GM23338 (cell line): ENCODE measurements at regions not wholly inside any gene's neighbourhood (a gene's known extent, or its start where the extent isn't known, plus 50 kb on each side); places are given as distances from the start of the nearest gene placed in this dataset.

ENCODE experiments used
- ATAC-seq: fragments of 200-7000 bp; cut with Tn5 transposase; 3 replicates; pipeline ENCODE4 v1.9.1; 2020
- DNase-seq: peaks from one replicate; pipeline ENCODE4 v3.0.0-alpha.2; 2015; ENCODE audit warnings: low spot score
- H2AFZ ChIP-seq: fragments of 200-600 bp; sonication (generic); 2 replicates; pipeline ENCODE4 v1.8.0; 2016; ENCODE audit warnings: antibody characterized with exemption, mild to moderate bottlenecking, moderate library complexity
- H3F3A ChIP-seq: fragments of 200-600 bp; sonication (generic); replicated peaks from 2 replicates; pipeline ENCODE4 v1.8.0; 2017; ENCODE audit warnings: antibody characterized with exemption, mixed run types, low read depth
- H3K27ac ChIP-seq: fragments of 200-600 bp; sonication (generic); 2 replicates; pipeline ENCODE4 v1.6.1; 2016; ENCODE audit warnings: low read depth
- H3K27me3 ChIP-seq: fragments of 200-600 bp; sonication (generic); 2 replicates; pipeline ENCODE4 v1.8.0; 2016; ENCODE audit warnings: mild to moderate bottlenecking, mixed run types, moderate library complexity; ENCODE audit not compliant: insufficient read depth
- H3K36me3 ChIP-seq: fragments of 200-600 bp; sonication (generic); 2 replicates; pipeline ENCODE4 v1.8.0; 2016; ENCODE audit warnings: mild to moderate bottlenecking; ENCODE audit not compliant: insufficient read depth
- H3K4me1 ChIP-seq: fragments of 200-600 bp; sonication (generic); 2 replicates; pipeline ENCODE4 v1.8.0; 2016; ENCODE audit warnings: mild to moderate bottlenecking, moderate library complexity; ENCODE audit not compliant: insufficient read depth
- H3K4me2 ChIP-seq: fragments of 200-600 bp; sonication (generic); 2 replicates; pipeline ENCODE4 v1.7.1; 2017; ENCODE audit warnings: mixed run types
- H3K4me3 ChIP-seq: fragments of 200-600 bp; sonication (generic); 2 replicates; pipeline ENCODE4 v1.6.1; 2016; ENCODE audit warnings: mixed run types
- H3K79me2 ChIP-seq: fragments of 200-600 bp; sonication (generic); replicated peaks from 2 replicates; pipeline ENCODE4 v1.8.0; 2017; ENCODE audit warnings: mild to moderate bottlenecking; ENCODE audit not compliant: insufficient read depth
- H3K9me2 ChIP-seq: fragments of 200-600 bp; sonication (generic); 2 replicates; pipeline ENCODE4 v1.8.0; 2017; ENCODE audit not compliant: insufficient read depth
- H4K20me1 ChIP-seq: fragments of 200-600 bp; sonication (generic); replicated peaks from 2 replicates; pipeline ENCODE4 v1.8.0; 2017; ENCODE audit warnings: mild to moderate bottlenecking; ENCODE audit not compliant: insufficient read depth
- H3K27ac Mint-ChIP-seq: 2 replicates; pipeline ENCODE4 v1.8.0; 2020; ENCODE audit warnings: inconsistent platforms, mild to moderate bottlenecking, moderate library complexity, mixed read lengths
- H3K27me3 Mint-ChIP-seq: 3 replicates; pipeline ENCODE4 v1.8.0; 2022; ENCODE audit warnings: low read depth, mild to moderate bottlenecking, moderate library complexity, mixed read lengths, inconsistent platforms; ENCODE audit not compliant: insufficient read depth, poor library complexity
- H3K36me3 Mint-ChIP-seq: 3 replicates; pipeline ENCODE4 v1.8.0; 2021; ENCODE audit warnings: low read depth, mild to moderate bottlenecking, inconsistent platforms, moderate library complexity, mixed read lengths
- H3K4me1 Mint-ChIP-seq: 3 replicates; pipeline ENCODE4 v1.8.0; 2020; ENCODE audit warnings: mild to moderate bottlenecking, inconsistent platforms, mixed read lengths
- H3K4me3 Mint-ChIP-seq: 3 replicates; pipeline ENCODE4 v1.8.0; 2021; ENCODE audit warnings: moderate library complexity, mild to moderate bottlenecking, inconsistent platforms, mixed read lengths
- H3K9me3 Mint-ChIP-seq: 3 replicates; pipeline ENCODE4 v1.8.0; 2020; ENCODE audit warnings: moderate library complexity, mild to moderate bottlenecking, inconsistent platforms, mixed read lengths
- CREB1 ChIP-seq: fragments of 250-450 bp; sonication (Bioruptor Pico); IDR thresholded peaks from 2 replicates; pipeline ENCODE4 v1.5.0; 2020; ENCODE audit warnings: low read depth, mild to moderate bottlenecking, moderate library complexity
- CTCF ChIP-seq, 2 experiments: fragments of 200-600 bp in 1 of 2; sonication (generic) in 1 of 2; conservative IDR thresholded peaks; 2 replicates each; pipeline versions ENCODE4 v1.5.1 to v1.6.1; 2016 to 2017; ENCODE audit warnings: antibody characterized with exemption in 2 of 2, low read depth in 2 of 2, mild to moderate bottlenecking in 2 of 2, moderate library complexity in 1 of 2
- ETS1 ChIP-seq: IDR thresholded peaks from 2 replicates; pipeline ENCODE4 v1.6.1; 2016; ENCODE audit warnings: antibody characterized with exemption
- EZH2 ChIP-seq: fragments of 200-600 bp; sonication (generic); IDR thresholded peaks from one replicate; pipeline ENCODE4 v1.8.0; 2017; ENCODE audit warnings: antibody characterized with exemption, mild to moderate bottlenecking, low read depth; ENCODE audit not compliant: unreplicated experiment
- JUNB ChIP-seq: IDR thresholded peaks from one replicate; pipeline ENCODE4 v1.6.1; 2016; ENCODE audit warnings: antibody characterized with exemption; ENCODE audit not compliant: unreplicated experiment
- NANOG ChIP-seq: IDR thresholded peaks from 2 replicates; pipeline ENCODE4 v1.6.1; 2016; ENCODE audit warnings: antibody characterized with exemption, borderline replicate concordance
- POLR2AphosphoS5 ChIP-seq: IDR thresholded peaks from 2 replicates; pipeline ENCODE4 v1.6.1; 2016; ENCODE audit warnings: antibody characterized with exemption, low read depth
- REST ChIP-seq: IDR thresholded peaks from one replicate; pipeline ENCODE4 v1.6.1; 2018; ENCODE audit warnings: antibody characterized with exemption; ENCODE audit not compliant: unreplicated experiment
- STAT1 ChIP-seq: IDR thresholded peaks from one replicate; pipeline ENCODE4 v1.6.1; 2016; ENCODE audit warnings: antibody characterized with exemption; ENCODE audit not compliant: unreplicated experiment
- ZNF114 ChIP-seq: fragments of 250-450 bp; sonication (Bioruptor Pico); IDR thresholded peaks from 2 replicates; pipeline ENCODE4 v1.5.0; 2020; ENCODE audit warnings: mild to moderate bottlenecking, moderate library complexity
- ZNF331 ChIP-seq: fragments of 250-450 bp; sonication (Bioruptor Pico); IDR thresholded peaks from 2 replicates; pipeline ENCODE4 v1.5.0; 2020; ENCODE audit warnings: low read depth, mild to moderate bottlenecking, moderate library complexity
- ZNF462 ChIP-seq: fragments of 250-450 bp; sonication (Bioruptor Pico); IDR thresholded peaks from 2 replicates; pipeline ENCODE4 v1.5.0; 2020; ENCODE audit warnings: mild to moderate bottlenecking, moderate library complexity

- H3K9me2 ChIP-seq: no peaks in the 10 kb centered on the region; the same call in 1 of the 2 replicates
- H3K9me3 Mint-ChIP-seq: no peaks in the 10 kb centered on the region
- H3K4me3 Mint-ChIP-seq: no peak overlapping the region
- DNase-seq (no peak), ATAC-seq (no peak)
- no peak overlapping the region for H3K27ac ChIP-seq
- H3K36me3 Mint-ChIP-seq: no peaks in the 10 kb centered on the region
- no peaks in the 10 kb centered on the region for H4K20me1 ChIP-seq
- no peaks in the 10 kb centered on the region for H3K27me3 ChIP-seq
- no peak overlapping the region for H2AFZ ChIP-seq
- H3K4me1 ChIP-seq: no peaks in the 10 kb centered on the region
- H3K27ac Mint-ChIP-seq: no peak overlapping the region
- H3K79me2 ChIP-seq: no peaks in the 10 kb centered on the region
- no peak overlapping the region for H3K4me3 ChIP-seq
- H3K4me1 Mint-ChIP-seq: no peaks in the 10 kb centered on the region
- H3K4me2 ChIP-seq: no peak overlapping the region
- no peaks in the 10 kb centered on the region for H3F3A ChIP-seq
- no peaks in the 10 kb centered on the region for H3K36me3 ChIP-seq
- H3K27me3 Mint-ChIP-seq: peaks cover 2% of the 10 kb centered on the region
- TF ChIP-seq EZH2 (no peak), ZNF331 (CRISPR knock-in tag) (no peak), ZNF114 (CRISPR knock-in tag) (no peak), ZNF462 (CRISPR knock-in tag) (no peak), STAT1 (no peak), JUNB (no peak), POLR2AphosphoS5 (no peak), ETS1 (no peak), CTCF (conservative IDR thresholded peaks at IDR 0.05; ENCODE audit: low read depth in 2 of 2) (no peak), REST (no peak), CREB1 (CRISPR knock-in tag) (no peak), NANOG (no peak)
These were observed 1763.0 kb upstream of the C9orf72 start for GRCh38 chr9:29336281-29336680.
